GM23248 (cell line): ENCODE measurements at regions not wholly inside any gene's neighbourhood (a gene's known extent, or its start where the extent isn't known, plus 50 kb on each side); places are given as distances from the start of the nearest gene placed in this dataset.

Source experiments
- EZH2 ChIP-seq: fragments of 200-600 bp; sonication (generic); IDR thresholded peaks from 2 replicates; pipeline ENCODE4 v1.6.1; 2018; ENCODE audit warnings: antibody characterized with exemption, mild to moderate bottlenecking; ENCODE audit not compliant: insufficient read depth, poor library complexity, severe bottlenecking
- EZH2phosphoT487 ChIP-seq: fragments of 200-600 bp; sonication (generic); IDR thresholded peaks from 2 replicates; pipeline ENCODE4 v1.6.1; 2018; ENCODE audit warnings: antibody characterized with exemption, moderate library complexity, mild to moderate bottlenecking, low read depth; ENCODE audit not compliant: insufficient read depth

DNA sequence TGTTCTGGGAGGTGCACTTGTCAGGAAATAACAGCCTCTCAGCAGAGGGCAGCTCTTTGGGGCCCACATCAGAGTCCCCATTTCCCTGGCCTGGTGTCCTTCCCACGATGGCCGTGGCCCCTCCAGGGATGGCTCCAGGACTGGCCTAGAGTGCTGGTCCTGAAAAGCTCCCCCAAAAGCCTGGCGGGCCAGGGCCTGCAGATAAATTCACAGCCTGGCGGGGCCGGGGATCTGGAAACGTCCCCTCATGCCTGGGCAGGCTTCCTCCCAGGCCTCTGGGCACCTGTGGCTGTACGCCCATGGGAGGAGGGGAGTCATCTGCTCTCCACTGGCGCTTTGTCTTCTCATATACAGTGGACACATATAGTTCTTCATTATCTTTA lies 52.6 kb upstream of the HS6ST1 start:
- TF ChIP-seq EZH2phosphoT487: no peak
- no peak for TF ChIP-seq EZH2
